ENCODE measurements at regions not wholly inside any gene's neighbourhood (a gene's known extent, or its start where the extent isn't known, plus 50 kb on each side); places are given as distances from the start of the nearest gene placed in this dataset.

DNA sequence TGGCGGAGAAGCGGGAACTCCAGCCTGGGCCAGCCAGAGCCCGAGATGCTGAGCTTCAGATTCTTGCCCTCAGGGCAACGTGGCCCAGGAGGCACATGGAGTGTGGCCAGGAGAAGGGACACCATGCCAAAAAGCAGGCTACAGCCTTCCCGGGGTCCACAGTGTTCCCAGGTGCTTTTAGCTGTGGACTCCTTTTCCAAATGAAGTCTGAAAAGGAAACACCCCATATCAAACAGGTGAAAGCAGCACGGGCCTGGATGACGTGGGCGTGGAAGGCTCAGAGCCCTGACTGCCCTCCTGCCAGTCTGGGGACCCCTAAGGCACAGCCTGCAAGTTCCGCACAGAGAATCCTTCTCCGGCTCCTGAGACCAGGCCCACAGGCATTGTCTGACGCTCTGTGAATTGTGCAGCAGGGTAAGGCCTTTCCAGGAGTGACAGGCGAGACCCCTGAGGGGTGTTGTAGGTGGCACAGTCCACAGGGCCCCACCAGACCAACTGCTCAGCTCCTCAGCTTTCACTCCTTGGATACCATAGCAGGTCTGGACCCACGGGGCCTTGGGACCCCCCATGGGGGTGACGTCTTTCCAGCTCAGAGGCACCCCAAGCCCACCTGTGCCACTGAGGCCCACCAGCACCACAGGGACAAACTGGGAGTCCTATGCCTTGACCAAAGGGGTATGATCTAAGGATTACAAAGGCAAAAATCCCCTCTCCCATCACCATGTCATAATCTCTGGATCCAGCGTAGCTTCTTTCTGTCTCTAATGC, 69.6 kb upstream of the RAB6C start:
- no peak overlapping the region for H3K4me3 ChIP-seq (ENCODE audit: low read depth, low read length)
- no peak for TF ChIP-seq CTCF (IDR thresholded peaks at IDR 0.05; ENCODE audit: insufficient read depth, low read depth, low read length)
- no peak for DNase-seq (ENCODE audit: low read depth)

GRCh38 chr2:129910446-129911362, 68.8 kb upstream of the RAB6C start:
- DNase-seq (ENCODE audit: low read depth): no peak
- no peak overlapping the region for H3K4me3 ChIP-seq (ENCODE audit: low read depth, low read length)
- no peak for TF ChIP-seq CTCF (IDR thresholded peaks at IDR 0.05; ENCODE audit: insufficient read depth, low read depth, low read length)

- DNase-seq (ENCODE audit: low read depth): no peak
- no peak for TF ChIP-seq CTCF (IDR thresholded peaks at IDR 0.05; ENCODE audit: insufficient read depth, low read depth, low read length)
- no peak overlapping the region for H3K4me3 ChIP-seq (ENCODE audit: low read depth, low read length)
Measured at GRCh38 chr2:129911363-129912065, 68.0 kb upstream of the RAB6C start.

GRCh38 chr2:129912066-129912820, 67.2 kb upstream of the RAB6C start:
- TF ChIP-seq CTCF (IDR thresholded peaks at IDR 0.05; ENCODE audit: insufficient read depth, low read depth, low read length): no peak
- DNase-seq (ENCODE audit: low read depth): no peak
- H3K4me3 ChIP-seq (ENCODE audit: low read depth, low read length): no peak overlapping the region

- TF ChIP-seq CTCF (IDR thresholded peaks at IDR 0.05; ENCODE audit: insufficient read depth, low read depth, low read length): no peak
- H3K4me3 ChIP-seq (ENCODE audit: low read depth, low read length): no peak overlapping the region
- no peak for DNase-seq (ENCODE audit: low read depth)
Measured at GRCh38 chr2:129912871-129913694, 66.4 kb upstream of the RAB6C start.

Measured in fibroblast of villous mesenchyme (primary cell).